GM18502 (cell line): ENCODE measurements at regions not wholly inside any gene's neighbourhood (a gene's known extent, or its start where the extent isn't known, plus 50 kb on each side); places are given as distances from the start of the nearest gene placed in this dataset.

Experiments
- ATAC-seq: cut with Tn5 transposase; IDR thresholded peaks from one replicate; pipeline ENCODE4 v1.9.1; 2021; ENCODE audit warnings: mild to moderate bottlenecking; ENCODE audit not compliant: unreplicated experiment, poor library complexity

DNA sequence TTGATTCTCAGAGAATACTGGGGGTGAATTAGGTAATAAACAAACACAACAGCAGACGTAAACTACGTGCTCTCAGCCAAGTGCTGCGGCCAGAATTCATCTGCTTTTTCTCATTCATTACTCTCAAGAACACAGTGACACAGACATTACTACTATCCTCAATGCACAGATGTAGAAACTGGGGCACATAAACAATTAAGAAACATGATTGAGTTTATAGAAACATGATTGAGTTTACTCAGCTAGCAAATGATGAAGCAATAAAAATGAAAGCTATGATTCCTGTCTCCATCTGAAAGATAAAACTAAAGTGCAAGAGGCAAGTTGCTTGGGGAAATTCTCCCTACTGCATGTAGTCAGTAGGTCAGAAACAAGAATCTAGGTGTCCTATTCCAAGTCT is 140.5 kb downstream of the IFI44 start:
- ATAC-seq, result no peak

GRCh38 chr1:78792756-78793155 is 143.1 kb downstream of the IFI44 start:
- no peak for ATAC-seq

DNA sequence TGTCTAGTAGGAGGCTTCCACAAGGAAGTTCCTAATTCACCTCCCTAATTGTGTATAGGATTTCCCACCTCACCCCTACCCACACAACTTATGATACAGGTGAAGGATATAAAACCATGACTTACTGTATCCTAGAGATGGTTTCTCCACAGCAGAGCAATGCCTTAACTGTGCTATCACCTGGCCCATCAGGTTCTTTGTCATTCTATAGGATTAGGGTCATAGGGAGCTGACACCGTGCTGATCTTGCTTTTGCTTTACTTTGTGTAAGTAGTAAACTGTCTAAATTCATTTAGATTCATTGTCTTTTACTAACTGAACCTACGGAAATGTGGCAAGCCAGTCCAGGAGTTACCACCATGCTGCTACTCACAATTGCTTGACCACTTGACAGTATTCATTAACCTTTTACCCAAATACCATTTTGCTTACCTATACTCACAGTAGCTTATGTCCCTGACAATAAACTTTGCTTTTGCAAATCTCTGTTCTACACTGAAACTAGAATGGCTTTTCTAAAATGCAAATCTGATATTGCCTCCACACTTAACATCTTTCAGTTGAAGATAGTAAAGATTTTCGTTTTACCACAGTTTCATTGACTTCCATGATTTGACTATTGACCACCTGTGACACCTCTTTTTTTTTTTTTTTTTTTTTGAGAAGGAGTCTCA is 147.6 kb downstream of the IFI44 start:
- ATAC-seq, result peak; percentile 70

DNA sequence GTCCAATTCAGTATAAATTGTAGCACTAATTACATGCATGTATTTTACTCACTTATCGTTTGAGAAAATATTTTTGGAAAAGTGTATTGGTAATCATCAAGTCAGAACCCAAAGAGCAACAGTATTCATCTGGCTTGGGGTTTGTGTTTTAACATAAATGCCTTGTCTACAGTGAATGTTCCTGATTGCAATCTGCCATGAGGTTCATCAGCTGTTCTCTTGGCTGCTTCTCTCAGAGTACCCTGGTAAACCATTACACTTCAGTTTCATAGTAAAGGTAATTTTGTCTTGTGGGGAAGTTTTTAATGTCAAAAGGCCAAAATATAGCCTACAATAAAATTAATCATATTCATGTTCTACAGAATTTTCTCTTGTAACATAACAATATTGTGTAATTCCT is 150.3 kb downstream of the IFI44 start:
- ATAC-seq, result no peak

DNA sequence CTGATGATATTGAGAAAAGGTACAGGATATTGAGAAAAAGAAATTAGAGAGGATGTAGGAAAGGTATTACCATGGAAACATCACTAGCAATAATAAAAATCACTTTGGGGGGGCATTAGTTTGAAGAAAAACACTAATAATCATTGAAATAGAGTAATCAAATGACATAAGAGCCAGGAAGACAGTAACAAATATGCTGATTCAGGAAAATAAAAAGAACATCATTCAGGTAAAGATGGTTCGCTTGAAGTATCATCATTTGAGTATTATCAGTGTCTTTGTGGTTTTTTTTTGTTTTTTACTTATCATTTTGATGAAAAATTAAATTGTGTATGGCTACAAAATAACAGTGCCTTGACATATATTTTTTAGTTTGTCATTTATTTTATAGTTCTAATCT is 164.5 kb downstream of the IFI44 start:
- ATAC-seq, result no peak

- no peak for ATAC-seq
Measured at GRCh38 chr1:78825561-78825960, 175.9 kb downstream of the IFI44 start.

DNA sequence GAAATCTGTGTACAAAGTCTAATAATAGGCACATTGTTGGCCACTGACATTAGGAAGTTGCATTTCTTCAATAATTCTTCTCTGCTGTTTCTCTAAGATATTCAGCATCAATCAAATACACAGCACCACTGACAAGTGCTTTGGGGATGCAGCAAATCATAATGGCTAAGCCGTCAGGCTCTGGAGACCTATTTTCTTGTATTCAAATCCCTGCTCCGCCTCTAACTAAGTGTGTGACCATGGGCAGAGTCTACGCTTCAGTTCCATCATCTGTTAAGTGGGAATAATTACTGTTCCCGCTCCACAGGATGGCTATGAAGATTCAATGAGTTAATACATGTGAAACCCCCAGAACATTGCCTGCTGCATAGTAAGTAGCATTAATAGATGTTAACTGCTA is 176.9 kb downstream of the ADGRL4 start:
- no peak for ATAC-seq

DNA sequence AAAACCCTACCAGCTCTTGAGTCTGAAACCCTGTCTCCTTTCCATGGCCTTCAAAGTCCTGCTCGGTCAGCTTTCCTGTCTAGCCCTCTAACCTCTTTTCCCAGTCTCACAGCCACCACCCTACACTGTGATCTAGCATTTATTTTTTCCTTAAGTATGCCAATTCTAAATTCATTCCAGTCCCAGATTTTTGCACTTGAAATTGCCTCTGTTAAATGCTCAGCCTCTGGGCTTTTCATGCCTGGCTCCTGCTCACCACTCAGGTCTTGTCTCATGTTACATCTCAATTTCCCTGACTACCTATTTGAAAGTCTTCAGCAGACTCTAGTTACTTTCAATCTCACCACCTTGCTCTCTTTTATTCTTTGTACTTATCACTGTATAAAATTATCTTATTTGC is 176.2 kb downstream of the ADGRL4 start:
- ATAC-seq, result no peak

GRCh38 chr1:78831731-78832360 is 174.7 kb downstream of the ADGRL4 start:
- peak; percentile 46 for ATAC-seq

- no peak for ATAC-seq
Measured at GRCh38 chr1:78833491-78833890, 173.0 kb downstream of the ADGRL4 start.

GRCh38 chr1:78834201-78834741 is 172.3 kb downstream of the ADGRL4 start:
- peak; percentile 78 for ATAC-seq

GRCh38 chr1:78836726-78837125 is 169.8 kb downstream of the ADGRL4 start:
- ATAC-seq, result no peak

GRCh38 chr1:78839704-78840277 is 166.7 kb downstream of the ADGRL4 start:
- ATAC-seq, result peak; percentile 53
